ENCODE measurements at regions not wholly inside any gene's neighbourhood (a gene's known extent, or its start where the extent isn't known, plus 50 kb on each side); places are given as distances from the start of the nearest gene placed in this dataset.
A peak's percentile ranks its signal among the peaks of the same experiment; 100 is the strongest.
"Not testable (repeated sequence)": the region's sequence is repeated elsewhere in the genome, so short reads cannot be mapped to it uniquely, and the experiment has no call there.

DNA sequence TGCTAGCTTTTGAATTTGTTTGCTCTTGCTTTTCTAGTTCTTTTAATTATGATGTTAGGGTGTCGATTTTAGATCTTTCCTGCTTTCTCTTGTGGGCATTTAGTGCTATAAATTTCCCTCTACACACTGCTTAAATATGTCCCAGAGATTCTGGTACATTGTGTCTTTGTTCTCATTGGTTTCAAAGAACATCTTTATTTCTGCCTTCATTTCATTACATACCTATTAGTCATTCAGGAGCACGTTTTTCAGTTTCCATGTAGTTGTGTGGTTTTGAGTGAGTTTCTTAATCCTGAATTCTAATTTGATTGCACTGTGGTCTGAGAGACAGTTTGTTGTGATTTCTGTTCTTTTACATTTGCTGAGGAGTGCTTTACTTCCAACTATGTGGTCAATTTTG, 51.2 kb upstream of the MB21D2 start:
- not testable (repeated sequence) for DNase-seq (ENCODE audit: low spot score)

- DNase-seq (ENCODE audit: low spot score) = no peak
Measured at GRCh38 chr3:192980632-192981031, 63.0 kb upstream of the MB21D2 start.

GRCh38 chr3:192986379-192986778, 68.7 kb upstream of the MB21D2 start:
- DNase-seq (ENCODE audit: low spot score) = no peak

DNA sequence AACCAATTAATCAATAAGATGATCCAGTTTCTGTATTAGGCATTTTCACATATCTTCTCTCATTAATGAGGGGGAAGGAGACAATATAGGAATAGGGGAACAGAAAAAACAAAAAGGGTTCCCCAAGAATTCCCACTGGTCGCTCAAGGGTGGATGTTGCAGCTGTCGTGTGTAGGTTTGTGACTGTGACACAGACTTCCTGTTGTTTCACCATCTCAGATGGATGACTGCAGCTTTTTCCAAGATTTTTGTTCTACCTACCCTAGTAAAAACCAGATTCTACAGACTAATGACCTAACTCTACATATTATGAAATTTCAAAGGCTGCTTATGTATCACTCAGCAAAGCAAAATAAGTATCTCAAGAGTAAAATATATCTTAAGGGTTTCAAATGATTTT, 73.7 kb upstream of the MB21D2 start:
- DNase-seq (ENCODE audit: low spot score) = no peak

DNA sequence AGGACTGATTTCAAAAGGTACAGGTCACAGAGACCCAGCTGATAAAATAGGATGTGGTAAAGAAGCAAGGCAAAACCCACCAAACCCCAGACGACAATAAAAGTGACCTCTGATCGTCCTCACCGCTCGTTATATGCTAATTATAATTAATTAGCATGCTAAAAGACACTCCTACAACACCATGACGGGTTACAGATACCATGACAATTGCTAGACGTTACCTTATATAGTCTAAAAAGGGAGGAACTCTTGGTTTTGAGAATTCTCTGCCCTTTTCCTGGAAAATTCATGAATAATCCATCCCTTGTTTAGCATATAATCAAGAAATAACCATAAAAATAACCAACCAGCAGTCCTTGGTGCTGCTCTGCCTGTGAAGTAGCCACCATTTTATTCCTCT, 74.7 kb upstream of the MB21D2 start:
- no peak for DNase-seq (ENCODE audit: low spot score)

GRCh38 chr3:192993411-192993810, 75.8 kb upstream of the MB21D2 start:
- no peak for DNase-seq (ENCODE audit: low spot score)

DNA sequence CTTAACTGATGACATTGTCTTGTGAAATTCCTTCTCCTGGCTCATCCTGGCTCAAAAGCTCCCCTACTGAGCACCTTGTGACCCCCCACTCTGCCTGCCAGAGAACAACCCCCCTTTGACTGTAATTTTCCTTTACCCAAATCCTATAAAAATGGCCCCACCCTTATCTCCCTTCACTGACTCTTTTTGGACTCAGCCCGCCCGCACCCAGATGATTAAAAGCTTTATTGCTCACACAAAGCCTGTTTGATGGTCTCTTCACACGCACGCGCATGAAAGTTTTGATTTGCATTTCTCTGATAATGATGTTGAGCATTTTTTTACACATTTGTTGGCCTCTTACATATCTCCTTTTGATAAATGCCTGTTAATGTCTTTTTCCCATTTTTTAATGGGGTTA, 83.5 kb upstream of the MB21D2 start:
- DNase-seq (ENCODE audit: low spot score) = not testable (repeated sequence)

DNA sequence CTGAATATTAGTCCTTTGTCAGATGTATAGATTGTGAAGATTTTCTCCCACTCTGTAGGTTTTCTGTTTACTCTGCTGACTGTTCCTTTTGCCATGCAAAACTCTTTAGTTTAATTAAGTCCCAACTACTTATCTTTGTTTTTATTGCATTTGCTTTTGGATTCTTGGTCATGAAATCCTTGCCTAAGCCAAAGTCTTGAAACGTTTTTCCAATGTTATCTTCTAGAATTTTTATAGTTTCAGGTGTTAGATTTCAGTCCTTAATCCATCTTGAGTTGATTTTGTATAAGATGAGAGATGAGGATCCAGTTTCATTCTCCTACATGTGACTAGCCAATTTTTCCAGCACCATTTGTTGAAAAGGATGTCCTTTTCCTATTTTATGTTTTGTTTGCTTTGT, 86.0 kb upstream of the MB21D2 start:
- not testable (repeated sequence) for DNase-seq (ENCODE audit: low spot score)

DNA sequence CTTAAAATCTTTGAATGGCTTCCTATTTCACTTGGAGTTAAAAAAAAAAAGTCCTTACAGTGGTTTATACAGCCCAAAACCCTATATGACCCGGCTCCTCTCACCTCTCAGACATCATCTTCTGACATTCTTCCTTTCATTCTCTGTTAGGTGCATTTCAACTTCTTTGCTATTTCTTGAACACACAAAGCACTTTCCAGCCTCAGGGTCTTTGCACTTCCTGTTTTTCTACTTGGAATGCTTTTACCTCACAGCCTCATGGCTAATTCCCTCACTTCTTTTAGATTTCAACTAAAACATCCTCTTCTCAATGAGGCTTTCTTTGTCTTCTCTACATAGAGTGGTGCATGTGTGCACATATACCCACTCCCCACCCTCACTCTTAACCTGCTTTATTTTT, 91.0 kb upstream of the MB21D2 start:
- DNase-seq (ENCODE audit: low spot score) = no peak

GRCh38 chr3:193010191-193010590, 92.5 kb upstream of the MB21D2 start:
- DNase-seq (ENCODE audit: low spot score) = no peak

GRCh38 chr3:193011958-193012357, 94.3 kb upstream of the MB21D2 start:
- DNase-seq (ENCODE audit: low spot score) = no peak

- DNase-seq (ENCODE audit: low spot score) = no peak
Measured at GRCh38 chr3:193014902-193015301, 97.2 kb upstream of the MB21D2 start.

- peak; percentile 46 for DNase-seq (ENCODE audit: low spot score)
Measured at GRCh38 chr3:193016437-193016901, 98.8 kb upstream of the MB21D2 start.

DNA sequence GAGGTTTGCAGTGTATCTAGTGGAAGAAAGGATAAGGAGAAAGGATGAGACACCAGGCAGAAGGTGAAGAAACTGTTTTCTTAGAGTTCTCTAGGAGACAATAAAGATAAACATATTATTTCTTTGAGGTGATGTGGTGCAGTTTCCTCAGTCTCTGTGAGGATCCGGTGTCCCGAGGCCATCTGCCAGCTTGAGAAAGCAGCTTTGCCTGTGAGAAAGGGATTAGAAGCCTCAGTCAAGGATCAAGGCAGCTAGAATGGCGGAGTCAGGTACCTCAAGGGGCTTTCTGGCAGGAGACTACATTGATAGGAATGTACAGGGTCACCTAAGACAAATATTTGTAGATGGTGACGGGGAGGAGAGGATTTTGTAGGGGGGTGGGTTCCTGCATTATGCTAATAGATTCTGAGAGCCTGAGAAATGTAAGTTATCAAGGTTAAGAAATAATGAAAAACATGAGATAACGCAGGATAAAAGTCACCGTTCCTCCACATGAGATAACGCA, 103.9 kb upstream of the MB21D2 start:
- DNase-seq (ENCODE audit: low spot score) = no peak

DNA sequence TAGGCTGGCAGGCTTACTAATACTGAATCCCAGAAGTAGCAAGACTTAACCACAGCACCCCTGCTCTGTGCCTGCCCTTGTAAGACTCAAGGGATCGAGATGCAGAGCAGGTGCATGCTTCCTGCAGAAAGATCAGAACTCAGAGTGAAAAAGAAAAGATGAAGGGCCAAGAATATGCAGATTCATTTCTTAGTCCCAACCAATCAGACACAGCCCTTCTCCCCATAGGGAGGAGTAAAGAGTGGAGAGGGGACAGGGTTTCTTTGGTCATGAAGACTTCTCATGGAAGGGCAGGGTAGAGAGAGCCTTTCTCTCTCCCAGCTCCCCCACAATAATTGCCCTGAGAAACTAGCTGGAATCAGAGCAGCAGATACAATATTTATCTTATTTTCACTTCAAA, 105.6 kb upstream of the MB21D2 start:
- DNase-seq (ENCODE audit: low spot score) = no peak

GRCh38 chr3:193028258-193028657, 110.6 kb upstream of the MB21D2 start:
- no peak for DNase-seq (ENCODE audit: low spot score)

GRCh38 chr3:193029800-193030199, 112.1 kb upstream of the MB21D2 start:
- no peak for DNase-seq (ENCODE audit: low spot score)

DNA sequence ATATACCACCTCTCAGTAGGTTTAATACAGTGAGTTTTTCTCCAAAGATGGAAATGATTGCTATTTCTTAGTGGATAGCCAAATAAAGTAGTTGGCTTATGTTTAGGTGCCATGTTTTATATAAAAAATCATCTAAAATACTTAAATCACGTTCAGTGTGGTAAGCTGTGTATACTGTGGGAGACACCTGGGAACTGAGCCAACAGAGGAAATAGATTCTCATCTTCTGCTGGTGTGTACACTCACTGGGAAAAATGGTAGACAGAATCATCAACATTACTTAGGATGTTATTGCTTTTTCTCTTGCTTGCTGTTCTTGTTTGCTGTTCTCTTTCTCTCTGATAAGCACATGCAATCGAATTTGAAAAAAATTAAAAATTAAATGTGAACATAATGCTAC, 112.6 kb upstream of the MB21D2 start:
- DNase-seq (ENCODE audit: low spot score) = no peak

GRCh38 chr3:193031911-193032310, 114.3 kb upstream of the MB21D2 start:
- no peak for DNase-seq (ENCODE audit: low spot score)

- DNase-seq (ENCODE audit: low spot score) = no peak
Measured at GRCh38 chr3:193033226-193033780, 115.6 kb upstream of the MB21D2 start.

GRCh38 chr3:193037828-193038227, 120.2 kb upstream of the MB21D2 start:
- not testable (repeated sequence) for DNase-seq (ENCODE audit: low spot score)

DNA sequence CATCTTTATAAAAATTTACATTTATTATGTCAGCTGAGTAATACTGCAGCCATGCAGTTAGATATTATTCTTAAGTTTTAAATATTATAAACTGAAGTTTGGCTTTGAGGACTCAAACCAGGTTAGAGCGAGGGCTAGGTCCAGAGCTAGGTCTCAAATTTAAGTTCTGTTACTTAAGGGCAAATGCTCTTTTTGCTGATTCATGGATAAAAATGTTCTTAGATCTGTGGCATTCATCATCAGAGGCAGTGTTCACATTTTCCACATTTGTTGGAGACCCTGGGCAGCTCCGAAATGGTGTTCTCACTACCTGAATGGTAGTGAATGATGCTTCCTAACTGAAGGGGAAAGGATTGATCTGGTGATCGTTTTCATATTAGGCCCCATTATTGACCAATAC, 121.4 kb upstream of the MB21D2 start:
- DNase-seq (ENCODE audit: low spot score) = no peak

DNA sequence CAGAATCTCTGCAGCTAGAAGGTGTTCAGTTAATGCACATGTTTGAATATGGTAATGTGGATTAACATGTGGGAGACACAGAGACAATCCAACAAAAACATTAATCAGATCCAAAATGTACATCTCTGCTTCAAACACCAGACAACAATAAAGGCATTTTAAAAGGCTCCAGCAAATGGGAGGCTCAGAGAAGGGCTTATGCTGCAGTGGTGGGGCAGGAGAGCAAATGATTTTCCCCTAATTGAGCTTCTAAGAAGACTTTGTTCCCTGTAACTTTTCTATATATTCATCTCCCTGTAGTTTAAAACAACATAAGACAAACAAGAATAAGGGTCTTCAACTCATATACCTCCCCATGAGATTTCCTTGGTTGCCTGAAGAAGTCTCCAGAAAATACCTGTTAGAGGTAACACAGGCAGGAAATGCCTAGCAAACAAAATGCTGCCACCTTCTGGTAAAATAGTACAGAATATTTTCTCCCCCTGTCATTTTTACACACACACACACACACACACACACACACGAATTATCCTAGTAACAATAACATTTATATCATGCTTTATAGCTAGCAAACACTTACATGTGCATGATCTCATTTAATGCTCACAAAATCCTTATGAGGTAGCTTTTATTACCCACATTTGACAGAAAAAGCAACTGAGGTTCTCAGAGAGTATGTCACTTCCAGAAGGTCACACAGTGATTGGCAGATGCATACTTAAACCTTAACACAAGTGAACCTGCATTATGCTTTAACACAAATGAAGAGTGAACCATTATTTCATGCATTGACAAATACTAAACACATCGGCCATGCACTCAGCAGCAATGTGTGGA, 123.4 kb upstream of the MB21D2 start:
- no peak for DNase-seq (ENCODE audit: low spot score)

All from ureter (tissue), 1 donor.